Fibroblast of skin of right biceps (primary cell): ENCODE measurements at regions not wholly inside any gene's neighbourhood (a gene's known extent, or its start where the extent isn't known, plus 50 kb on each side); places are given as distances from the start of the nearest gene placed in this dataset.
A peak's percentile ranks its signal among the peaks of the same experiment; 100 is the strongest.
"Not testable (repeated sequence)": the region's sequence is repeated elsewhere in the genome, so short reads cannot be mapped to it uniquely, and the experiment has no call there.

Source experiments
- DNase-seq: peaks from one replicate; pipeline ENCODE4 v3.0.0-alpha.2; 2013

DNA sequence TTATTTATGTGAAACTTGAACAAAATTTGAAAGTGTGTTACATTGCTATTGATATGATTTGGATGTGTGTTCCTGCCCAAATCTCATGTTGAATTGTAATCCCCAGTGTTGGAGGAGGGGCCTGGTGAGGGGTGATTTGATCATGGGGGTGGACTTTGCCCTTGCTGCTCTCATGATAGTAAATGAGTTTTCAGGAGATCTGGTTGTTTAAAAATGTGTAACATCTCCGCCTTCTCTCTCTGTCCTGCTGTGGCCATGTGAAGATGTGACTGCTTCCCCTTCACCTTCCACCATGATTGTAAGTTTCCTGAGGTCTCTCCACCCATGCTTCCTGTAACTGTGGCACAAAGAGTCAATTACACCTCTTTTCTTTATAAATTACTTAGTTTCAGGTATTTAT is 1731.0 kb downstream of the SLITRK5 start:
- no peak for DNase-seq

DNA sequence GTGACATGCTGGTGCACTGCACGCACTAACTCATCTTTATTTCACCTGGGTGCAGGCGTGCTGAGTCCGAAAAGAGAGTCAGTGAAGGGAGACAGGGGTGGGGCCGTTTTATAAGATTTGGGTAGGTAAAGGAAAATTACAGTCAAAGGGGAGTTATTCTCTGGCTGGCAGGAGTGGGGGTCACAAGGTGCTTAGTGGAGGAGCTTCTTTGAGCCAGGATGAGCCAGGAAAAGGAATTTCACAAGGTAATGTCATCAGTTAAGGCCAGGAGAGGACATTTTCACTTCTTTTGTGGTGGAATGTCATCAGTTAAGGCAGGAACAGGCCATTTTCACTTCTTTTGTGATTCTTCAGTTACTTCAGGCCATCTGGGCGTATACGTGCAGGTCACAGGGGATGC is 1734.9 kb downstream of the SLITRK5 start:
- DNase-seq: not testable (repeated sequence)

DNA sequence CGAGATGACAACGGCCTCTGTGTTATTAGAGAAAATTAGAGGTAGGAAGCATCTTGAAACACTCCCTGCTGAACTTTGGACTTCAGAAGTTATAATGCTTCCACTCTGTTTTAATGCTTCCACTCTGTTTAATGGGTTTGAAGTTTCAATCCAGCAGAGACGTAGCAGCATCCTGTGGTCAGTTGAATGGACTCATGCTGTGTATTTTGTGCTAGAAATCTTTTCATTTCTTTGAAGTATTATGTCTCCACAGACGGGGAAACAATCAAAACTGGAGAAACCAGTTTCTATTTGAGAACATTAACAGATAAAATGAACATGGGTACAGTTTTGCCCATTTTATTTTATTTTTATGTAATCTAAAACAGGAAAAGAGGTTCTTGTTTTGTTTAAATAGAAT is 1736.2 kb downstream of the SLITRK5 start:
- DNase-seq: no peak

DNA sequence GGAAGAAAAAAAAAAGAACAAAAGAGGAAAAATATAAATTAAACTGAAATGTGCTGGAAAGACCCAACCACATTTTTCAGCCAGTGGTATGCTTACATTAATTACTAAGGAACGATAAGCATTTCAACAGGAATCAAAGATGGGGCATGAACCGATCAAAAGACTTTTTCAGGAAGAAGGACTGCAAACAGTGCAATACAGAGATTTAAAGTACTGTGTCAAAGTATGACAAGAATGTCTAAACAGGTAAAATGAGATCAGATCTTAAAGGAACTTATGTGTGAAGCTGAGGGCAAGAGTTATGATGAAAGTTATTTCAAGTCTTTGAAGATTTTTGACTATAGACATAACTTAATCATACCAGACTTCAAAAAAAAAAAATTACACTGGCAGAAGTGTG is 1761.8 kb downstream of the SLITRK5 start:
- no peak for DNase-seq

DNA sequence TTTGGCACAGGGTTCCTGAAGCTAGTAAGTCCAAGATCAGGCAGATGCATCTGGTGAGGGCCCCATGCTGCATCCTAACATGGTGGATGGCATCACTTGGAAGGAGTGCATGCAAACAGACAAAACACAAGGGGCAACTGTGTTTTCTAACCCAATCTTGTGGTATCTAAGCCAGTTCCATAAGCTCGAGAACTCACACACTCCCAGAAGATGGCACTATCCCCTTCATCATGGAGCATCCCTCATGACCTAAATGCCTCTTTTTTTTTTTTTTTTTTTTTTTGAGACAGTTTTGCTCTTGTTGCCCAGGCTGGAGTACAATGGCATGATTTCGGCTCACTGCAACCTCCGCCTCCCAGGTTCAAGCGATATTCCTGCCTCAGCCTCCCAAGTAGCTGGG is 1763.5 kb downstream of the SLITRK5 start:
- DNase-seq: not testable (repeated sequence)

DNA sequence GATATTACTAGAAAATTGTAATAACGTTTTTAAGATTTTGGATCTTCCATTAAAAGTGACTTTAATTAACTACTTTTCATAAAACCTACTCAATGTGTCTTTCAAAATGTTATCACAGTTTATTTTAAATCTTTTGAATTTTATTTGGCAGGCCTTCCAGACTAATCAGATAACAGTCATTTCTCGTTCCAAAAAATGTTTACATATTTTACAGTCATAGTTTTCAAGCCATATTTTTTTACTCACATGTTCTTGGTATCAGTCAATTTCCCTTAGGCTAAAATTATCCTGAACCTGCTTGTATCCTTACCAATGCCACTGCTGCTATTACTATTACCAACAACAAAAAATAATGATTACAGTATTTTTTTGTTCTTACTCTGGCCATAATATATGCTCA is 1783.5 kb downstream of the SLITRK5 start:
- DNase-seq: no peak

DNA sequence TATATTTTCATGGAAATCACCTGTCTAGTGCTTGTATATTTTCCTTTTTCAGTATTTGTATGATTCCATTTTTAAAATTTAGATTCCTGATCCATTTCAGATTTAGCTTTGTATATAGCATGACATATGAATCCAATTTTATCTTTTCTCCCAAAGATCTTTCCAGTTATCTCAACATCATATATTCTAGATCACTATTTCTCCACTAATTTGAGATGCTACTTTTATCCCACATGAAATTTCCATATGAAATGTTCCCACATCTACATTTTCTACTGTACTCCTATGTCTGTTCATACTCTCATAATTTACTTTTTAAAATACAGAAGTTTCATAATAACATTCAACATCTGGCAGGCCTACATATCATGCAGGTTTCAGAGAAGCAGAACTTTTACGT is 1784.1 kb downstream of the SLITRK5 start:
- DNase-seq: no peak

DNA sequence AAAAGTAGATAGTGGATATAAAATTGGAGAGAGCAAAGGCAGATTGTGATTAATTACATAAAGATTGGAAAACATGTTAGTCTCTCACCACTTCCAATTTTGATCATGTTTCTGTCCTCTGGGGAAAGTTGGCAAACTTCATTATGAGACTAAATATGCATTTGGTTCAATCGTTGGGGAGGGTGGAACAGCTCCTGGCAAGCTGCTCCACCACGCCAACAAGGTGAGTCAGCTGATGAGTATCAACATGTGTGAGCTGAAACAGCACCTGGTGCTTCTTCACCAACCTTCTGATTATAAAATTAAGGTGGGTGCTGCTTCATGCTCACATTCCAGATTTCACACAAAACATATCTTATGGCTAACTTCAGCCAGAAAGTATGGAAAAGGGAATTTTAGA is 1784.6 kb downstream of the SLITRK5 start:
- DNase-seq: no peak

DNA sequence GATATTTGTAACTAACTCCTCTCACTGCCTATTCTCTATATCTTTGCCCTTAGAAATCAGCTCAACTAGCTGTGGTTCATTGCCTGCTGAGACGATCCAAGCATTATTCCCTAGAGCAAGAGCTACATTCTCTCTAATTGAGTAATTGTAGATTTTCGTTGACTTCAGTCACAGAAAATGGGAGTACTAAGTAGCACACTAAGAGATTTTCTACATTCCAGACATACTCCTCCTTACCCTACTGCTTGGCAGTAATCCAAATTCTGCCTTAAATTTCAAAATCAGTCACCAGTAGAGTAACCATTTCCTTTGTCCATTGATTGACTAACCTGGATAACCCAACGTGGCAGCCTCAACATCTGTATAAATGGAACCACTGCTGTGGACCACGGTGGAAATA is 1786.8 kb downstream of the SLITRK5 start:
- DNase-seq: peak; percentile 81

DNA sequence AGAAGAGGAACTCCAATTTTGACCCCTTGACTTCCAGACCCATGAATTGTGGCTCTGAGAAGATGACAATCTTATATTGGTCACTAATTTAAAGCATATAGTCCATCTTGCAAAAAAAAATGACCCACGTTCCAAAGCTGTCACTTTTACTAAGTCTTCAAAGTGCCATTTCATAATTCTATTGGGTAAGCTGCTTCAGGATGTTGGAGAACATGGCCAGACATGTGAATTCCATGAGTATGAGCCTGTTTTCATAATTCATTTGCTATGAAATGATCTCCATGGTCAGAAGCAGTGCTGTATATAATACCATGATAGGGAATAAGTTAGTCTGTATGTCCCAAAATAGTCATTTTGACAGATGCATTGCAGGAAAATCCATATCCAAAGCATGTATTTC is 1787.3 kb downstream of the SLITRK5 start:
- DNase-seq: no peak

DNA sequence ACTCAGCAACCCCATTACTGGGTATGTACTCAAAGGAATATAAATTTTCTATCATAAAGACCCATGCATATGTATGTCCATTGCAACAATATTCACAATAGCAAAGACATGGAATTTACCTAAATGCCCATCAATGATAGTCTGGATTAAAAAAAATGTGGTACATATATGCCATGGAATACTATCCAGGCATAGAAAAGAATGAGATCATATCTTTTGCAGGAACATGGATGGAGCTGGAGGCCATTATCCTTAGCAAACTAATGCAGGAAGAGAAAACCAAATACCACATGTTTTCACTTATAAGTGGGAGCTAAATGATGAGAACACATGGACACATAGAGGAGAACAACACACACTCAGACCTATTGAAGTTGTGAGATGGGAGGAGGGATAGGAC is 1789.7 kb downstream of the SLITRK5 start:
- DNase-seq: not testable (repeated sequence)

DNA sequence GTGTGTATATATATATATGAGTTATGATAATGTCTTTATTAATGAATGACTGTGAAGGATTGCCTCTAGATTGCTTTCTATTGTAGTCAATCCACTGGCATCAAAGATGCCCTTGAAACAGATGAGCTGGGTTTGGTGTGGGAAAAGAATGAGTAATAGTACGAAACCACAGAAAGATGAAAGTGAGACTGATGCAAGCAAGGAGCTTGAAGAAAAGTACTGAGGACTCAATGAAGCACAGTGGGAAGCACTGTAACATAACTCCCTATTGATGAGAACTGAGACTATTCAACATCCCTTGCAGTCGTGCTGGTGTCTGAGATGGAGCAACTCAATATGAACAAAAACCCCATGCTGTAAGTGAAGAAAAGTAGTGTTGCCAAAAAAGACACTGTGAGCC is 1794.2 kb downstream of the SLITRK5 start:
- DNase-seq: peak; percentile 47

DNA sequence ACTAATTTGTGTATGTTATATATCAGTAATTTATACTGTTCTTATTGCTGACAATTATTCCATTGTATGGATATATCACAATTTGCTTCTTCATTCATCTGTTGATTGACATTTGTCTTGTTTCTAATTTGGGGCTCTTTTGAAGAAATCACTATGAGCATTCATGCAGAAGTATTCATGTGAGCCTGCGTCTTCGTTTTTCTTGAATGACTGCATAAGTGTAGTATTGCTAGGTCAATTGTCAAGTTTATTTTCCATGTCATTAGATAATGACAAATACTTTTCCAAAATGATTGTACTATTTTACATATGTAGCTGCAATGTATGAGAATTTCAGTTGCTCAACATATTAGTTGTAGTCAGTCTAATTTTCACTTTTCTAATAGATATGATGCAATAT is 1796.9 kb downstream of the SLITRK5 start:
- DNase-seq: no peak

DNA sequence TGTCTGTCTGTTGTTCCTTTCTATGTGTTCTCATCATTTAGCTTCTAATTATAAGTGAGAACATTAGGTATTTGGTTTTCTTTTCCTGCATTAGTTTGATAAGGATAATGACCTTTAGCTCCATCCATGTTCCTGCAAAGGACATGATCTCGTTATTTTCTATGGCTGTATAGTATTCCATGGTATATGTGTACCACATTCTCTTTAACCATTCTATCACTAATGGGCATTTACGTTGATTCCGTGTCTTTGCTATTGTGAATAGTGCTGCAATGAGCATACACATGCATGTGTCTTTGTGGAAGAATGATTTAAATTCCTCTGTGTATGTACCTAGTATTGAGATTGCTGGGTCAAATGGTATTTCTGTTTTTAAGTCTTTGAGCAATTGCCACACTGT is 1799.7 kb downstream of the SLITRK5 start:
- no peak for DNase-seq

DNA sequence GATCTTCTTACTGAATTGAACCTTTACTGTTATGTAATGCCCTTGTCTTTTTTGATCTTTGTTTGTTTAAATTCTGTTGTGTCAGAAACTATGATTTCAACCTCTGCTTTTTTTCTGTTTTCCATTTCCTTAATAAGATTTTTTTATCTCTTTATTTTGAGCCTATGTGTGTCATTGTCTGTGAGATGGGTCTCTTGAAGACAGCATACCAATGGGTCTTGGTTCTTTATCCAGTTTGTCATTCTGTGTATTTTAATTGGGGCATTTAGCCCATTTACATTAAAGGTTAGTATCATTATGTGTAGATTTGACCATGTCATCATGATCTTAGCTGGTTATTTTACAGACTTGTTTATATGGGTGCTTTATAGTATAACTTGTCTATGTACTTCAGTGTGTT is 1803.3 kb downstream of the SLITRK5 start:
- DNase-seq: no peak

DNA sequence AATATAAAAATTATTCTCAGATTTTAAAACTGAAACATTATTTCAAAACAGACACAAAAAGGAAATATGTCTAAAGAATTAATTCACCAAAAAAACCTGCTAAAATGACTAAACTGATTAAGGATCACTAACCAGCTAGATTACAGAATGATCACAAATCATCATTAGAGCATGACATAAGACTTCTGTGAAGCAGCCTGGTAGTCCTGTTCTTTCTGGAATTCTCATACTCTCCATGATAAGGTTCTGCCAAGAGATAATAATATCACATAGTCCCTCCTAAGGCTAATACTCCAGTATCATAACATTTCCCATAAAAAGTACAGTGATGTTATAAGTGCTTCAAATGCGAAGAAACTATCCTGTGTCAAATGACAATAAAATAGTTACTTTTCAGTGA is 1814.9 kb downstream of the SLITRK5 start:
- DNase-seq: no peak

DNA sequence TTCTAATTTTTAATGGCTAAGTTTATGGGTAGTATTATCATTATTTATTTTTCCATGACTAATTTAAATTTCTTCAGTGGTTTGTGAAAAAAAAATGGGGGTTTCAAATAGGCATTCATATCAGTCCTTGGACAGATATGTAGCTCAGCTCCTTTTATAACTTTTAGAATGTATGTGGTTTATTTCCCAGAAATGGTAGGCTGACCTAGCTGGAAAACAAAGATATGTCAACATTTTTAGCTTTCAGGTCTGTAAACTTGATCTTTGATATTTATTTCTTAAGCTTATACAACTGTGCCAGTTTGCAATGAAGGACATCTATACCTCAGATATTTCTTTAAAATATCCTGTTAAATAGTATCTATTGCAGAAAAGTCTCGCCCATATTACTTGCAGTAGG is 1815.5 kb downstream of the SLITRK5 start:
- DNase-seq: no peak

DNA sequence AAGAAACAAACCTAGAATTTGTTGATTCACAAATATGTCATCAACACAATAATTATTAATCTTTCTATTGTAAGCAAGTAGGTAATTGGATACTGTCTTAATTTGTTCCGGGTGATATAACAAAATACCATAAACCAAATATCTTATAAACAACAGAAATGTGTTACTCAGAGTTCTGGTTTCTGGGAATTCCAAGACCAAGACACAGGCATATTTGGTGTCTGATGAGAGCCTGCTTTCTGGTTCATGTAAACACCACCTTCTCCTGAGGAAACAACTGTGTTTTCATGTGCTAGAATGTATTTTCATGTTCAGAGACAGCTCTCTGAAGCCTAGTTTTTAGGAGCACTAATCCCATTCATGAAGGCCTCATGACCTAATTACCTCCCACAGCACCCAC is 1819.5 kb downstream of the SLITRK5 start:
- no peak for DNase-seq

DNA sequence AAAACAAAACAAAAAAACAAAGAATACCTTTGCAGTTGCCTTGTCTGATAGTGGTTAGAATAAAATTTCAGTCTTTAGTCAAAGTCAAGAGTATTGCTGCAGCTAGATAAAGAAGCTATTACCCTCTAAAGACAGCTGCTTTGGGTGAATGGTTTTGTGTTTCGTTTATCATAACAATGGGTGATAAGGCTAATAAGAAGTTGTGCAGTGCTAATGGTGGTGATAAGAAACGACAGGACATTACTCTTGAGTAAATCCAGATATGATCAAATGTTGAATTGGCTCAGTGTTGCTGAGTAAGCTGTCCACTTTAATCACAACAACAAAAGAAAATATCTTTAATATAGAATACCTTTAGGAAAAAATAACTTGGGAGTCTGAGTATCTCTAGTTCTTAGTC is 1825.3 kb downstream of the SLITRK5 start:
- DNase-seq: no peak

DNA sequence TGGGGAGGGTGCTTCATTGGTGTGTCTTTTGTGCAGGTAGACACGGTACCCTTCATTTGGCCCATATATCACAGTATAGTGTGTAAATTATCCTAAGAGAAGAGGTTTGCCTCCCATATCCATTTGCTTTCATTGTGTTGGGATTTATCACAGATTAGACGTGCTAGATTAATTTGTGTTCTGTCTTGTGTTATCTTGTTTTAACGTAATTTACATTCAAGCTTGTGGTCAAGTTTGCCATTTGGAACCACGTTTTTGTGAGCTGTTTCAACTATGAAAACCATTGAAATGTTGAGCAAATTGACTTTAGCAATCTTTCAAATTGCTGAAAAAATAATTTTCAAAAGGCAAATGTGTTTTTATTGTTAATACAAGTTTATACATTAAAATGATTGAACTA is 1826.5 kb downstream of the SLITRK5 start:
- DNase-seq: no peak

DNA sequence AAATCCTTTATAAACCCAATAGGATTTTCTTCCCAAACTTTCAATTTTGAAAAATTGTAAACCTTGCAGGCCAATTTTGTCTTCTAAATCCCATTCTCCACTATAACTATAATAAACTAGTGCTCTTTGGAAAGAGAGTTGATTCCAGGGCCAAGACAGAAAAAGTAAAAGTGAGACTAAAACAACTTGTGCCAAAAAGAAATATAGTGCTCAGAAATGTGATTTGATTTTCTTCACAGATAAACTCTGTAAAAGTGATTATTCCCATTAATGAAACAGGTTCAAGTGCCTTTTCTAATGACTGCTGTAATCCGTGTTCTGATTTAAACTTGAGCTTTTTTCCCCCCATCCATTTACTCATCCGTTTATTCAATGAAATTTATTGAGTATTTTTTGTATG is 1831.1 kb downstream of the SLITRK5 start:
- DNase-seq: no peak

DNA sequence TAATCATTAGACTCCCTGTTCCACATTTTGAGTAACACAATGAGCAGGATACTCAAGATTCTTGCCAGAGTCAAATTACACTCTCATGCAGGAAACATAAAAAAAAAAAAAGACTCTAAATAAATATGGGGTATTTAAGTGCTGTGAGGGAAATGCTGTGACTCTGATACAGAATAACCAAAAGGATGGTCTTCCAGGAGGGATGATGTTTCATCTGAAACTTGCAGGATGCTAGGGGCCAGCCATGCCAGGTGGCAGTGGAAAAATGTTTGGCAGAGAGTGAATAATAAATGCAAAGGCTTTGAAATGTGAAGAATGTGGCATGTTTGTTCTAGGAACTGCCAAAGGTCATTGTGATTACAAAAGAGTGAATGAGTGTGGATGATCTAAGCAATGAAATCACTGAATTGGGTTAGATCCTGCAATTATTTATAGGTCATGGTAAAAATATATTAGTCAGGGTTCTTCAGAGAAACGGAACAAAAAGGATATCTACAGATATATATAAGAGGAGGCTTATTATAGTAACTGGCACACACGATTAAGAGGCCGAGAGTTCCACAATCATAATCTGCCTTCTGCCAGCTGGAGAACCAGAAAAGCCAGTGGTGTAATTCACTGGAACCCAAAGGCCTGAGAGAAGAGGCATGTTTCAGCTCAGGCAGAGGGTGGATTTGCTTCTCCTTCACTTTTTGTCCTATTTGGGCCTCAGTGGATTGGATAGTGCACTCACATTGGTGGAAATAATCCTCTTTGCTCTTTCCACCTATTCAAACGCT is 1832.8 kb upstream of the MIR17HG start:
- no peak for DNase-seq

DNA sequence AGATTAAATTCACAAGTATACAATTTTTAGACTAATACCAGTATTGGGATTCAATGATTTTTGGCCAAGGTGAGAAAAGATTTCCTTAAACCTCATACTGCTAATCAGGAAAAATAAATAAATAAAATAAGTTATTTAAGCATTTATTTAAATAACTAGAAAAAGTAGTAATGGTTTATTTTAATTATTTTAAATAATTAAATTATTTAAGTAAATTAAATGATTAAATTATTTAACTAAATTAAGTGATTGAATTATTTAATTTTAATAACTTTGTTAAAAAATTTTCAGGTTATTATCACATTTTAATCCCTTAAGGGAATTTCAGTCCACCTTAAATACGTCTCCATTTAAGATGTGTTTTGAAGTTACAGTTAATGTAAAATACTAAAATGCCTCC is 1831.5 kb upstream of the MIR17HG start:
- DNase-seq: no peak

DNA sequence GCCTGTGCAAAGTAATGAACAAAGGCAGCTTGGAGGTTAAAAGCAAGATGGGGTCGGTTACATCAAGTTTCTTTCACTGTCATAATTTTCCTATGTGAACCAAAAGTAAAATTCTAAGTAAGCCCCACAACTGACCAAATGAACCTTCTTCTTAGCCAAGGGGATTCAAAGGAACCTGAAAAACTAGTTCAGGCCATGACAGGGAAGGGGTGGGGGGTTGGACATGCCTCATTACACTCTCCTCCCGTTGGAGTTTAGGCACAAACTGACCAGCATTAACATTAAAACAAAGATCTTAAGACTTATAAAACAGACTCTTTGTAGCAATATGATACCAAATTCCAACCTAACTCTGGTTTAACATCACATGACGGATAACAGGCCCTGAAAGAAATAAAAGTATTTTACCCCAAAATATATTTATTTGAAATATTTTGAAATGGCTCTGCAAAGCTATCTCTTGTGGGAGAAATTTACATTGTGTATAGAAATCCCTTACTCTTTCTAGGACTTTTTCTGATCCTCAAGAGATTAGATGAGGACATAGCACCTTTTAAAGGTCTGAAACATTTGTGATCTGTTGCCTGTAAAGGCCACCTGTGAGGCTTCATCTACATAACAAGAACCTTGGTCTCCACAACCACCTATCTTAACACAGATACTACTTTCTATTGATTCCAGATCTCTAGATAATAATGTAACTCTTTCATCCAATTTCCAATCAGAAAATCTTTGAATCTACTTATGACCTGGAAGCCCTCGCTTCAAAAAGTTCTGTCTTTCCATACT is 1829.0 kb upstream of the MIR17HG start:
- DNase-seq: no peak

DNA sequence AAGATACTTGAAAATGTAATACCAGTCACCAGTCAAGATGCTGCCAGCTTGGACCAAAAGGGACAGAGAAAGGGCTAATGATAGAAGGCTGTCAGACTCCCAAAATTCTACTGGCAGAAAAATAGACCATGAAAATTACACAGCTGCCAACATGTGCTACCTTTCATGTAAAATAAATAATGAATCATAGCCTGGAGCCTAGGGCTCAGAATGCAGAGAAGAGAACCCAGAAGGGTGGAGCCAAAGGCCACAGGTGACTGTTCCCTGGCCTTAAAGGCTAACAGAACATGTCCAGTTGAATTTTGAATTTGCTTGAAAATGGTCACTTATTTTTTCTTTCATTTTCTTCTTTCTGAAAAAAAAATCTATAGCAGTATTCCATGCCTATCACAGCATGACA is 1827.0 kb upstream of the MIR17HG start:
- DNase-seq: no peak
